Heart left ventricle (tissue), 13 donors: ENCODE measurements at regions not wholly inside any gene's neighbourhood (a gene's known extent, or its start where the extent isn't known, plus 50 kb on each side); places are given as distances from the start of the nearest gene placed in this dataset.

Source experiments
- CTCF ChIP-seq, 12 donors: fragments of 200-600 bp; sonication (generic) in 4 of 12; IDR thresholded peaks; one replicate each; pipeline versions ENCODE4 v1.5.0 to v1.8.0; 2018 to 2022; ENCODE audit warnings: antibody characterized with exemption in 12 of 12, mild to moderate bottlenecking in 5 of 12
- POLR2A ChIP-seq, 2 donors: fragments of 450-650 bp; IDR thresholded peaks; one replicate each; pipeline ENCODE4 v1.6.1; 2017; ENCODE audit warnings: antibody characterized with exemption in 2 of 2, mild to moderate bottlenecking in 2 of 2, moderate library complexity in 2 of 2
- donor health status: ischemic (EF 13 %, LVEDD 7.1; RV severe dilation, severe dysfunction).
- donor health status: DM: no; HTN: yes; CAD: no.
- donor health status: DM: no; HTN: no; CAD: no.
- donor health status: ischemic (EF 25% LVEDD 6.9; RV normal size, moderate dysfunction).
- donor health status: ischemic (EF 25% LVEDD 5.7; RV mildly dilated, moderate dysfunction).
- donor health status: ischemic (EF 35%, LVEDD 5.7; RV mildly dilated, moderate dysfunction).
- donor health status: nonischemic (EF 11% LVEDD 7.7; RV severe dilation, severe dysfunction).
- donor health status: DM: yes; HTN: yes; CAD: no.
- donor health status: PGD.
- donor health status: ischemic (EF 29% LVEDD 5.4; RV normal size, mild dysfunction).
- donor health status: nonischemic (EF 23%, LVEDD 6.1; RV moderate dilation, normal function).

- TF ChIP-seq CTCF (IDR thresholded peaks at IDR 0.05), result no peak
- no peak for TF ChIP-seq POLR2A (IDR thresholded peaks at IDR 0.05)
These were observed 1590.6 kb upstream of the DDX18 start for GRCh38 chr2:116223912-116224311.
